Urothelium cell line (cell line): ENCODE measurements at regions not wholly inside any gene's neighbourhood (a gene's known extent, or its start where the extent isn't known, plus 50 kb on each side); places are given as distances from the start of the nearest gene placed in this dataset.
"Not testable (repeated sequence)": the region's sequence is repeated elsewhere in the genome, so short reads cannot be mapped to it uniquely, and the experiment has no call there.

ENCODE experiments used
- DNase-seq: peaks from one replicate; pipeline ENCODE4 v3.0.0; 2011; ENCODE audit warnings: low spot score, mixed read lengths
- FAIRE-seq: peaks from 2 replicates; lab custom pipeline; 2011; peaks lifted over from hg19 to GRCh38; lab: Jason Lieb, UNC

DNA sequence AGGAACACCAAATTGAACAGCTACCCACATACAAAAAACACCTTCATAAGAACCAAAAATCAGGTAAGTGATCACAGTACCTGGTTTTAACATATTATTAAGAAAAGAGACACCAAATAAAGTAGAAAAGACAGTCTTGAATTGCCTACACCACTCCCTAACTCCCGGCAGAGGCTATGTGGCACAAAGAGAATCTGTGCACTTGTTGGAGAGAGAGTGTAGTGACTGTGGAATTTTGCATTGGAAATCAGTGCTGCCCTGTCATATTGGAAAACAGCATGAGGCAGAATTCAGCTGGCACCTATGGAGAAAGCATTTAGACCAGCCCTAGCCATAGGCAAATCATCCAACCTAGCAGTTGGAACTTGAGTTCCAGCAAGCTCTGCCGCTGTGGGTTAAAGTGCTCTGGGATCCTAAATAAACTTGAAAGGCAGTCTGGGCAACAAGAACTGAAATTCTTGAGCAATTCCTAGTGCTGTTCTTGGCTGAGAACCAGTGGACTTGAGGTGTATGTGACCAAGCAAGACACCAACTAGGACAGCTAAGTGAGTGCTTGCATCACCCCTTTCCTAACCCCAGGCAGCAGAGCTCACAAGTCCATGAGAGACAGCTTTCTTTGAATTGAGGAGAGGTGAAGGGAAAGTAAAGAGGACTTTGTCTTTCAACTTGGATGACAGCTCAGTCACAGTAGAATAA is 969.6 kb upstream of the ALCAM start:
- no peak for DNase-seq
- no peak for FAIRE-seq

DNA sequence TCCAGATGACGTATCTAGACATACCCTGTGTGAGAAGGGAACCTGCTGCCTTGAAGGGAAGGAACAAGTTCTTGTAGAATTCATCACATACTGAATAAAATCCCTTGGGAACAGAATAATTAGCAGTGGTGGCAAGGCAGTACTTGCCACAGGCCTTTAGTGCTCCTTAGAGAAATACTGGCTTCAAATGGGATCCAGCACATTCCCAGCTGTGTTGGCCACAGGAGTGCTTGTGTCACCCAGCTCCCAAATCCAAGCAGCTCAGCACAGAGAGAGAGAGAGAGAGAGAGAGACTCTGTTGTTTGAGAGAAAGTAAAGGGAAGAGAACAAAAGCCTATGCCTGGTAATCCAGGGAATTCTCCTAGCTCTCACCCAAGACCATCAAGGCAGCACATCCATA is 969.0 kb upstream of the ALCAM start:
- DNase-seq: no peak
- no peak for FAIRE-seq

DNA sequence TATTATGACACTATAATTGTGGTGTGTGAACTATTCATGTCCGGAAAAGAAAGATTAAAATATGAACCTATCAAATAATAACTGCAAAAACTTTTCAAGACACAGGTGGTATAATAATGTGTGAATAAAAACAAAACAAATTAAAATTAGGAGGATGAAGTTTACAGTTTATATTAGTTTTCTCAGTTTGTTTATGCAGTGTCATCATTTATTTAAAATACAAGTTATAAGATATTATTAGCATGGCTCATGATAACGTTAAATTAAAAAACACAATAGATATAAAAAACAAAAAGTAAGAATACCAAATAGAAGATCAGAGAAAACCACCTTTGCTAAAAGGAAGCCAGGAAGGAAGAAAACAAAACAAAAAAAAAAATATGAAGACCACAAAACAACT is 963.8 kb upstream of the ALCAM start:
- DNase-seq (no peak), FAIRE-seq (no peak)

DNA sequence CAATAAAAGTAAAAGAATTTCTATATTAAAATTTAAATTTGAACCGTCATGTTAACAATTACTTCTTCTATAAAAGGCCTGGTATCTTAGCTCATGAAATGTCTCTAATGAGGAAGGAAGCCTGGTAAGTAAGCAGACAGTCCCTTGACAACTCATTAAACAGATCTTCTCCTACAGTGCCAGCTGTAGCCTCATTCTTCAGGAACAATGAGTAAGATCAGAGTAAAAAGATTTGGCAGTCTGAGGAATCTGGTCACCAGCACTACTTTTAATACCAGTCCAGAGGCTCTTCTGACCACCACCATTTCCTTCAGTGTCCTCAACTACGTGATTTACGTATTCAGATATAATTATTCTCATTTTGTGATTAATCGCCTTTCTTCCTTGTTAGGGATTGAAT is 955.0 kb upstream of the ALCAM start:
- DNase-seq: no peak
- no peak for FAIRE-seq

DNA sequence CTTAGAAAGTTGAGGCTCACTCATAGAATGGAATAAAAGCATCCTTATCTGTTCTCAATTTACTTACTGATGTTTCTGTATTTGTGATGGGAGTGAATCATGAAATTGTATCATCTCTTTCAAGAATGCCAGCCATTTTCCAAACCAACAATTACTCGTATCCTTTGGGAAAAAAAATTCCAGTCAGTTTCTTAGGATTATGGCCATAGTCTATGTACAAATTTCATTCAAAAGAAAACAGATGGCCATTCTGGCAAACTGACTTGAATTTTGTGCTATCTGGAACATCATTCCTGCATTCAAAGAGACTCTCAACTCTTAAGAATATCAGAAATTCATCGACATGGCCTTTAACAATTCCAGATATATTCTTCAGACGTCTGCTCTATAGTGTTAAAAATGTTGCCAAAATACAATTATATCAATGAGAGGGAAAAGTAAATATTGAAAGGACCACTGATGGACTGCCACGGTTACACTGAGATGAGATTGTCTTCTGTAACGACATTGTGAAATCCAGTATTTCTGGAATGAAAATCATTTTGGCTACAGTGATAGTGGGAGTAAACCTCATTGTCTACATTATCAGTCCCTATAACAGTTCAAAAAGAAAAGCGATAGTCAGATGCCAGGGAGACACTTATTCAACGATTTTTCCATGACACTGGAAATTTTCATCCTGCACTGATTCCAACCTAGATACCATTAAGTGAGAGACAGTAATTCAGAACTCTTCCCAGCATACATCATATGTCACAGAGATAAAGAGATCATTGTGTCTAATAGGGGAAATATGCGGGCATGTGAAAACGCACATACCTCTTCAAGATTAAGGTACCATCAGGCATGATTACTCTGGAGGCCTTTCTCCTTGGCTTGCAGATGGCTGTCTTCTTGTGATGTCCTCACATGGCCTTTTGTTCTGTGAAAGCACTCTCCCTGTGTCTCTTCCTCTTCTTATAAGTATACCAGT is 953.8 kb upstream of the ALCAM start:
- FAIRE-seq: no peak
- no peak for DNase-seq

DNA sequence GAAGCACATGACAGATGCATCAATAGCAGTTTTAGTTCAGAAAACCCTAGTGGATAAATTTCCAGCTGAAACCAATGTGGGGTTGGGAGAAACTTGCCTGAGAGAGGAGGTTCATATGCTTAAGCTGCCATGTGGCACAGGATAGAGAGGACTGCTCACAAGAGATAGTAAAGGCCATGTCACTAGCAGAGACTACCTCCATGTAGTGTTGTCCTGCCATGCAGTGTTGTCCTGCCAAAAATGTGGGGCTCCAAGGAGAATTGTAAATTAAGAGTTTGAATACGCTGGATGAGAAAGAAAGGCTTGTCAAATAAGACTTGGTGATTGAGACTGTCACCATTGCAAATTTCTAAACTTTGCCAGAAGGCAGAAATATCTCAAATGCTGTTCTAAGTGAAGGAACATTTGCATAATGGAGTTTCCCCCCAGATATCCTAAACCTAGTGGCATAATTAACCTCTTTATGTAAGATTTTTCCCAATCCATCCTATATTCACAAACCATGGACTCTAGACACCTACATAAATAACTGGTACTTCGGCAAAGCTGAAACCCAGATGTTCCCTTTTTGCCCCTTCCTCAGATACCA is 938.3 kb upstream of the ALCAM start:
- DNase-seq: no peak
- no peak for FAIRE-seq

DNA sequence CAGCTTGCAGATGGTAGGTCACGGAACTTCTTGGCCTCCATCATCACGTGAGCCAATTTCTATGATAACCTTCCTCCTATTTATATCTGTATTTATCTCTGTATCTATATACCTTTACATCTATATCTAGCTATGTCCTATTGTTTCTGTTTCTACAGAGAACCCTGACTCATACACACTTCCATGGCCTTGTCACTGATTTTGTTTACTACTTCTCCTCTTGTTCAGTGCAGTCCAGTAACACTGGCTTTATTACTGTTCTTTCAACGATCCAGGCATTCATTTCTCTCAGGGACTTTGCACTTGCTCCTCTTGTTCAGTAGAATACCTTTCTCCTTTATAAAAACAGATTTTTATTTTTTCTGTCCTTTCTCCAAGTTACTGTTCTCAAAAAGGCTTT is 937.0 kb upstream of the ALCAM start:
- FAIRE-seq (no peak), DNase-seq (no peak)

DNA sequence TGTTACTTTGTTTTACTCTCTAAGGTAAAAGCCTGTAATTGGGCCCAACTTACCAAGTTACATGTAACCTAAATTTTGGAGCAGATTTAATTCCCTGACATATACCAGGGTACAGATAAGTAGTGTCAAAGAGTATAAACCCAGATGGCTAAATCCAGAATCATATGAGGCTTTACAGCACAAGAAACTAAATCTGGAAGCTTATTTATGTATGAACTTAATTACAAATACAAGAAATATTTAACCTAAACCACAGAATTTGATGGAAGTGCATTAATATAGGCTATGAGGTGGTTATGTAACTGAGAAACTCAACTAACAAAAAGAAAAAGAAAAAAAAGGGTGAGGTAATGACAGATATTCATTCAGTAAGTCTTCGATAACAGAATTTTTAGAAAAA is 930.2 kb upstream of the ALCAM start:
- no peak for DNase-seq
- no peak for FAIRE-seq

DNA sequence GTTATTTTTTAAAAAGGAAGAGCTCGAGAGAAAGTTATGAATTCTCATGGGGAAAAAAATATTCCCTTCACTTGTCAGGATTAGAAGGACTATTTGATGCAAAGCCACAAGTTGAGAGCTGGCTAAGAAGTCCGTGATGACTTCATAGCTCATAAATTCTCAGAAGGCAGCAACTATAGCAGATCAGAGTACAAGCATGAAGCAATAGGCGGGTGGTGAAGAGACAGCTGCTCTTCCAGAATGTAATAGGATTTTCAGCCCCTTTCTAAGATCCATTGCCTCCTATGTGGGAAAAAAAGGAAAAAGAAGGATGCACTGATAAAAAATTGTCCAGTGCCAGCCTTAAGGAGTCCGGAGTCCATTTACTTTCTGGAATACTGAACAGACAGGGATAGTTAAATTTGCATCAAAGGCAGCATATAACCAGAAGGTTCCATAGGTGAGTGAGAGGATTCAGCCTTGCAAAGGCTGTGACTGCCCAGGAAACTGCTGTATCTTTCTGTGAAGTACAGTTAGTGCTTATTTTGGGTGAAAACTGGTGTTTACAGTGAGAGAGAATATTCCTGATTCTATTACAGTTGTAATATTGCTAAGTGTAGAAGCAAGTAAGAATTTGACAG is 929.5 kb upstream of the ALCAM start:
- no peak for FAIRE-seq

DNA sequence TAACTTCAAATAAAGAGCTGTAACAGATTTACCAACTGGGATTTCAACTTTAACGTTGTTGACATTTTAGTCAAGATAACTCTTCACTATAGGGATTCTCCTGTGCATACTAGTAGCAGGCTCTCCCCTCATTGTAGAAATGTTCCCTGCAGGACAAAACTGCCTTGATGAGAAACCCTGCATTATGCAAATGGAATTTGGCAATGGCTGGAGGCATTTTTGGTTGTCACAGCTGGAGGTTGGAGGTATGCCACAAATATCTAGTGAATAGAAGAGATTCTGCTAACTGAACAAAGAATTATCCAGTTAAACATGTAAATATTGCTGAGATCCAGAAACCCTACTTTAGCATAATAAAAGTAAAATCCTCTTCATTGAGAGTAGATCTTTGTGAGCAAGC is 928.8 kb upstream of the ALCAM start:
- FAIRE-seq: no peak
- no peak for DNase-seq

More for the DNA sequence above, 929.5 kb upstream of the ALCAM start:
- DNase-seq: peak; percentile 50

DNA sequence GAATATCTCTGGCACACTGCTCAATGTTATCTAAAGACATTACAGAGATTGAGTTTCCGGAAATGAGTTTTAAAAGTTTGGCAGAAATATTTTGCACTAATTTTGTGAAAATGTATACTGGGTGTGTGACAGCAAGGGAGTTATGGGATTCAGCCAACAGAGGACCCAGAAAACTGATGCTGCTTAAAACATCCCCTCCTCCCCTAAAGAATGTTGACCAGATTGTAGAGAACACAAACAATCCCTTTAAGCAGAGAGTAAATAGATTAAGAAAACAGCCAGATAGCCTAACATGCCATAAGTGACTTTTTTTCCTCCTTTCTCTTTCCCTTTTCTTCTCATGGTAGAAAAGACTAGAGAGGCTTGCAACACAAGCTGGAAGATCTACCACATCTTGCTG is 928.0 kb upstream of the ALCAM start:
- FAIRE-seq: no peak
- no peak for DNase-seq

DNA sequence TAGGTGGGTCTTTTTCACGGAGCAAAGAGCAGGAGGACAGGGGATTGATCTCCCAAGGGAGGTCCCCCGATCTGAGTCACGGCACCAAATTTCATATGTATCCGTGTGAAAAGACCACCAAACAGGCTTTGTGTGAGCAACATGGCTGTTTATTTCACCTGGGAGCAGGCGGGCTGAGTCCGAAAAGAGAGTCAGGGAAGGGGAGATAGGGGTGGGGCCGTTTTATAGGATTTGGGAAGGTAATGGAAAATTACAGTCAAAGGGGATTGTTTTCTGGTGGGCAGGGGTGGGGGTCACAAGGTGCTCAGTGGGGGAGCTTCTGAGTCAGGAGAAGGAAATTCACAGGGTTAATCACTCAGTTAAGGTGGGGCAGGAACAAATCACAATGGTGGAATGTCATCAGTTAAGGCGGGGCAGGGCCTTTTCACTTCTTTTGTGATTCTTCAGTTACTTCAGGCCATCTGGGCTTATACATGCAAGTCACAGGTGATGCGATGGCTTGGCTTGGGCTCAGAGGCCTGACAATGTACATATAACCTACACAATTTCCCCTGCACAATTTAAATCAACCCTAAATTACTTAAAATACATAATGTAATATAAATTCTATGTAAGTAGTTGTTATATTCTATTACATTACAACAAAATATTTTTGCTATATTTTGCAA is 921.3 kb upstream of the ALCAM start:
- not testable (repeated sequence) for FAIRE-seq, DNase-seq

DNA sequence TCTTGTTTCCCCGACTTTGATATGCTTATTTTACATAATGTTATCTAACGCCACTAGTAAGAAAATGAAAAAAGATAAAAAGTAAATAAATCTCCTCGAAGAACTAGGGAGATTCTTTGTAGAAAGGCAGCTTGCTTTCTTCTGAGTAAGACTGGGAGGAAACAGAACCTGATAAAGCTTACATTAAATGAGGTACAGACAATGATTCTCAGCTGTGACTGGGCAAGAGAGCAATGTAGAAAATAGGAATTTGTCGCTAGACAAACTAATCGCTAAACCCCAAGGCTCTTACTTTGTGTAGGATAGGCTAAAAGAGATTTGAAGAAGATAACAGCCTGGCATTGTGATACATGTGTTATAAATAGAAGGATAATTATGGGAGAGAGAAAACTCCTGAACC is 919.0 kb upstream of the ALCAM start:
- no peak for DNase-seq
- no peak for FAIRE-seq

DNA sequence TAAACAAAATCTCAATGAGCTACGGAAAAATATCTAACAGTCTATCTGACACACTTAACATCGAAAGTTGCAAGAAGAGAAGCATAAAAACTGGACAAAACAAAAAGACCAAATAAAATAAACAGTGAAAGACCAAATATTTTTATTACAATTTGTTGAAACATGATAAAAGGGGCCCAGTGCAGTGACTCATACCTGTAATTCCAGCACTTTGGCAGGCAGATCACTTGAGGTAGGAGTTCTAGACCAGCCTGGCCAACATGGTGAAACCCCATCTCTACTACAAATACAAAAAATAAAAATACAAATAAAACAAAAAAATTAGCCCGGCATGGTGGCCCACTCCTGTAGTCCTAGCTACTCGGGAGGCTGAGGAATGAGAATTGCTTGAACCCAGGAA is 914.0 kb upstream of the ALCAM start:
- FAIRE-seq (no peak), DNase-seq (no peak)

DNA sequence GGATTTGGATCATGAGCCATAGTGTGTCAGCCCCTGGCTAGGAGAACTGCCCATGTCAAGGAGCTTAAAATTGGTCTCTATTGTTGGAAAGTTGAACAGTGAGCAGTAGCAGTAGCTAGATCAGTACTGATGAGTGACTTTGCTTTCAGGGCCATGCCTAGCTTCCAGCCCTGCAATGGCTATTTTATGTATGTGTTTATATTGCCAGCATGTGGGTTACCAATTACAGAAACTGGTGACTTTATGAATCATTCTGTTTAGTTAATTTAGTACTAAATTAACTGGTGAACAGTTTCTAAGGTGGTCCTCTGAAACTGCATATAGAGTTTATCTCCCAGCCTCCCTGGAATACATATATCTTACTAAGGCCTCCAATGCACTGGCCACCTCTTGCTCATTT is 908.1 kb upstream of the ALCAM start:
- DNase-seq (no peak), FAIRE-seq (no peak)

DNA sequence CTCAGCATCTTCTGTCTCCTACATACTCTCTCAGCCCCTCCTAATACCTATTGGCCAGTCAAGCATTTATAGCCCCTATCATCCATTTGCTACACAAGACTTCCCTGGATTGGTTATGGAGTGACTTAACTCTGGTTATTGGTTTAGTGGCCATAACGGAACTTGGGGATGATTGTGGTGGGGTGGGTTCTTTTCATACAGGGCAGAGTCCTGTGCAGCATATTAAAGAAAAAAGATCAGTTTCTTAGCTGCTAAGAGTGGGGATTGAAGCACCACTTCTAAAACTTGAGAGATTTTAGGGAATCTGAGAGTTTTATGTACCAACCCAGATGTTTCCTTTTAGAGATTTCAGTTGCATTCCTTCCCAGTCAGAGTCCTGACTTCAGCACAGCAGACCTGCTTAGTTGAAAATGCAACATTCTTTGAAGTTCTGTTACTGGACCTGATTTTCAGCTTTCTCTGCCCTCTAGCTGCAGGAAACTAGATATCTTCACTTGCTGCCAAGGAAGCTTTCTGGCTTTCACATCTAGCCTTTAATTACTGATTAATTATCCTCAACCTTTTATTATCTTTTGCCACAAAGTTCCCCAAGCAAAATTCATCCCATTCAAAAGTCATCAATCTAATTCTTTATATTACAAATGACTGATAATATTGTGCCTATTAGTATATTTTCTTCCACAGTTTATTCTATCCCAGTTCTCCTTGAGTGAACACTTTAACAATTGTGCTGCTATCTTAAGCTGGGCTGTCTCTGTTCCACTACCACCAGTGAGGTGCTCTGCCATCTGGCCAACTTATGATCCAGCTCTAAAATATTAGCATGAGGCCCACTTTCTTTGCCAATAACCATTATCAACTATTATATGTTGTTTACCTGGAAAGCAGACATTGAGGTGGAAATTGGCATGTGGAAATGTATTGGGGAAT is 906.0 kb upstream of the ALCAM start:
- DNase-seq: no peak
- no peak for FAIRE-seq

DNA sequence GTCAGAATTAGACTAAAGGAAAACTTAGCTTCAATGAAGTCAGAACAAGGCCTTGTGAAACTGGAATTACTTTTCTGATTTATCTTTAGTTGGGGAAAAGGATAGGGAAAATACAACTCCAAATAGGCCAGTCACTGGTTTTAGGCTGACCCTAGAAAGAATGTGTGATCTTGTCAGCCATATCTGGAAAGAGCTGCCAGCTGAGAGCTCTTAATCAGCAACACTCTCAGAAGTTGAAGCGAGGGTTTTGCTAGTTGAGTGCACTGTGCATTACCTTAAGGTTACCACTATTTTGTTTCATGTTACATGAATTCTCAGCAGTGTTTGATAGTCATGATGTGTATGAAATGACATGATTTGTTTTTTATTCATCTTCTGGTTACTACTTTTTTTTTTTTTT is 905.3 kb upstream of the ALCAM start:
- FAIRE-seq (no peak), DNase-seq (no peak)

DNA sequence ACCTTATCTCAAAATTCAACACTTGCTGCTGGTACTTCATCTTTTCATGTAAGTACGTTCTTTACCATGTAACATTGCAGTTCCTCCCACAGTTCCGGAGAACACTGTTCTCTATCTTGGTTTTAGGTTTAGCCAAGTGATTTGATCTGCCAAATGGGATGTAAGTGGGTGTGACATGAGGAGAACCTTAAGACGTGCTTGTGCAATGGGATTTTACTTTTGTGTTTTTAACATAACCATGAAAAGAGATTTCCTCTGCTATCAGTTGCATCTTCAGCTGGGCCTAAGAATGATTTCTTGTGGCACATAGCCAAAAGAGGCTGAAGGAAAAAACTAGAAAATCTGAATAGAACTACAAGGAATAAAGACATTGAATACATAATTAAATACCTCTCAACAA is 894.5 kb upstream of the ALCAM start:
- no peak for DNase-seq
- no peak for FAIRE-seq

DNA sequence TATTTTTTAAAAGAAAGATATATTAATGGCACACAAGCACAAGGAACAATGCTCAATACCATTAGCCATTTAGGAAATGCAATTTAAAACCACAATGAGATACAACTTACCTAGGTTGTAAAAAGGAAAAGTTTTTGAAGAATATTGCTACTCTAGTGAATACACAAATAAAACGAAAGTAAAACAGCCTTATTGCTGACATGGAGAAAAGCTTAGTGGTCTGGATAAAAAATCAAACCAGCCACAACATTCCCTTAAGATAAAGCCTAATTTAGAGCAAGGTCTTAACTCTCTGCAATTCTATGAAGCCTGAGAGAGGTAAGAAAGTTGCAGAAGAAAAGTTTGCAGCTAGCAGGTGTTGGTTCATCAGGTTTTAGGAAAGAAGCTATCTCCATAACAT is 892.7 kb upstream of the ALCAM start:
- DNase-seq (no peak), FAIRE-seq (no peak)

DNA sequence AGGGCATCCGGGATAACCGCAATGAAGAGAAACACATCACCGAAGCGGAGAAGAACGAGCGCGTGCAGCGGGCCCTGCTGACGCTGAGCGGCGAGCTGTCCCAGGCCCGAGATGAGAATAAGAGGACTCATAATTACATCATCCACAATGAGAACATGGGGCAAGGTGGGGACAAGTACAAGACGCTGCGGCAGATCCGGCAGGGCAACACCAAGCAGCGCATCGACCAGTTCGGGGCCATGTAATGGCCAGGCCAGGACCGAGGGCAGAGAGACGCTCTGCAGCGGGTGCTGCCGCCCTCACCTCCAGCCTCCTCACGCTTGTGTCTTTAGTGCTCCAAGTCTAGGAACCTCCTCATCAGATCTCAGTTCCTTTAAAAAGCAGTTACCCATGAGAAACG is 863.7 kb upstream of the ALCAM start:
- FAIRE-seq (no peak), DNase-seq (no peak)
